ENCODE measurements at regions not wholly inside any gene's neighbourhood (a gene's known extent, or its start where the extent isn't known, plus 50 kb on each side); places are given as distances from the start of the nearest gene placed in this dataset.

DNA sequence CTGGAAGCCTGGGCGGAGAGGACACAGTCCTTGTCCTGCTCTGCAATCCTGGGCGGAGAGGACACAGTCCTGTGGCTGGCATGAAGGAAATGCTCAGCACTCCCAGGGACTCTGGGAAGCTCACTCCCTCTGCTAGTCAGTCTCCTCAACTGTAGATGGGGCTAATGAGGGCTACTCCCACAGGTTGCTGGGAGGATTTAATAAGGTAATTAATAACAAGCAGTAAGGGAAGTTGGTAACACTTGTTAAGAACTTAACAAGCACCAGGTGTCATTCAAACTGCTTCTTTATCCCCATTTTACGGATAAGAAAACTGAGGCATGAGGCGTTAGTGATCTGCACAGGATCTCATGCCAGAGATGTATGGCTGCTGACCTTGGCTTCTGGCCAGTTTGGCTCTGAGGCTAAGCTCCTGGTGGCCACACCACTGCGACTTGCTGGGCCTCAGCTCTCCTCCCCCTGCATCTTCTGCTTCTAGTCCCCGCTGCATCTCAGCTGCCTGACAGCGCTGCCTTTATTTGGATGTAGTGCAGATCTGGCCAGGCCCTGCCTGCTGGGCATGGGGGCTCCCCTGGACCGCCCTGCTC, 54.1 kb upstream of the BEGAIN start:
- TF ChIP-seq ARNT (IDR thresholded peaks at IDR 0.05): no peak
- TF ChIP-seq SP1 (IDR thresholded peaks at IDR 0.05): no peak
- TF ChIP-seq FOXM1 (IDR thresholded peaks at IDR 0.05; ENCODE audit: borderline replicate concordance): no peak
